HCT116 (cell line): ENCODE measurements at regions not wholly inside any gene's neighbourhood (a gene's known extent, or its start where the extent isn't known, plus 50 kb on each side); places are given as distances from the start of the nearest gene placed in this dataset.

Source experiments
- ATAC-seq: fragments of 200-7000 bp; cut with Tn5 transposase; 2 replicates; pipeline ENCODE4 v1.9.1; 2020; ENCODE audit warnings: mild to moderate bottlenecking, moderate library complexity
- BruUV-seq: library from RNA; stranded (reverse); fragments of 400-500 nt; replicated peaks from 2 replicates; lab custom pipeline; 2021; lab: Mats Ljungman, UMichigan
- CTCF ChIA-PET: fragments of 300-600 bp; sonication (Branson Sonifier 250); formaldehyde crosslinking; loops from one replicate; lab custom pipeline; 2021; ENCODE audit warnings: antibody characterized with exemption; lab: Charles Lee
- POLR2A ChIA-PET: fragments of 300-600, 350-600 bp; sonication (Branson Sonifier 250); formaldehyde crosslinking; loops from one replicate; lab custom pipeline; 2021; ENCODE audit warnings: antibody characterized with exemption; lab: Charles Lee
- RAD21 ChIA-PET, 2 experiments: fragments of 300-600 bp; sonication (Branson Sonifier 250); formaldehyde crosslinking; loops; one replicate each; lab custom pipeline; 2023; ENCODE audit warnings: low total read pairs in 2 of 2; ENCODE audit not compliant: uncharacterized antibody in 2 of 2, unreplicated experiment in 2 of 2, low non-redundant PET in 1 of 2; lab: Charles Lee
- DNase-seq: peaks from one replicate; pipeline ENCODE4 v3.0.0-alpha.2; 2010; ENCODE audit warnings: low read depth, low spot score
- H2AFZ ChIP-seq: fragments of 200-600 bp; shearing (Covaris generic), sonication (generic); 2 replicates; pipeline ENCODE4 v1.6.1; 2017; ENCODE audit warnings: low read depth, mixed run types, mixed read lengths, antibody characterized with exemption, low read length; ENCODE audit not compliant: poor library complexity, severe bottlenecking
- H3K27ac ChIP-seq: 2 replicates; pipeline ENCODE4 v1.5.1; 2012; ENCODE audit warnings: low read depth, low read length
- H3K27me3 ChIP-seq: fragments of 200-600 bp; sonication (generic); 2 replicates; pipeline ENCODE4 v1.6.1; 2016; ENCODE audit warnings: mixed run types, low read length, mixed read lengths; ENCODE audit not compliant: insufficient read depth
- H3K36me3 ChIP-seq, 2 experiments: fragments of 200-500 bp in 1 of 2; fragments of 200-600 bp in 1 of 2; sonication (Bioruptor generic) in 1 of 2; sonication (generic) in 1 of 2; 2 replicates each; pipeline versions ENCODE4 v1.5.1 to v1.6.1; 2014 to 2016; ENCODE audit warnings: low read length in 2 of 2, inconsistent platforms in 1 of 2, mixed read lengths in 1 of 2, mixed run types in 1 of 2; ENCODE audit not compliant: insufficient read depth in 2 of 2, control insufficient read depth in 1 of 2
- H3K4me1 ChIP-seq, 2 experiments: fragments of 200-600 bp in 1 of 2; sonication (generic) in 1 of 2; 2 replicates each; pipeline versions ENCODE4 v1.5.1 to v1.6.1; 2012 to 2017; ENCODE audit warnings: low read length in 2 of 2, inconsistent platforms in 1 of 2, mild to moderate bottlenecking in 1 of 2, mixed read lengths in 1 of 2, mixed run types in 1 of 2, moderate library complexity in 1 of 2; ENCODE audit not compliant: insufficient read depth in 2 of 2, control insufficient read depth in 1 of 2
- H3K4me2 ChIP-seq: fragments of 200-600 bp; sonication (generic); 2 replicates; pipeline ENCODE4 v1.6.1; 2017; ENCODE audit warnings: mixed run types, low read length, mixed read lengths
- H3K4me3 ChIP-seq, 2 experiments: fragments of 200-600 bp in 1 of 2; sonication (generic) in 1 of 2; replicated peaks in 1 of 2; 2 replicates each; pipeline ENCODE4 v1.5.1; 2011 to 2016; ENCODE audit warnings: low read length in 2 of 2, control low read depth in 1 of 2, low read depth in 1 of 2, mild to moderate bottlenecking in 1 of 2, mixed read lengths in 1 of 2, mixed run types in 1 of 2
- H3K79me2 ChIP-seq: fragments of 200-600 bp; sonication (generic); 2 replicates; pipeline ENCODE4 v1.6.1; 2017; ENCODE audit warnings: mild to moderate bottlenecking, mixed run types, low read length, moderate library complexity, mixed read lengths; ENCODE audit not compliant: insufficient read depth
- H3K9ac ChIP-seq: fragments of 200-600 bp; sonication (generic); 2 replicates; pipeline ENCODE4 v1.6.1; 2016; ENCODE audit warnings: low read length, mixed read lengths
- H3K9me2 ChIP-seq: fragments of 200-600 bp; sonication (generic), shearing (Covaris generic); 2 replicates; pipeline ENCODE4 v1.6.1; 2017; ENCODE audit warnings: mixed run types, mild to moderate bottlenecking, moderate library complexity; ENCODE audit not compliant: insufficient read depth
- H3K9me3 ChIP-seq, 2 experiments: fragments of 200-500 bp in 1 of 2; fragments of 200-600 bp in 1 of 2; sonication (Bioruptor generic) in 1 of 2; sonication (generic) in 1 of 2; 2 replicates each; pipeline ENCODE4 v1.6.1; 2014 to 2017; ENCODE audit warnings: low read length in 2 of 2, mixed read lengths in 2 of 2, inconsistent platforms in 1 of 2, low read depth in 1 of 2, mild to moderate bottlenecking in 1 of 2, mixed run types in 1 of 2, moderate library complexity in 1 of 2; ENCODE audit not compliant: control insufficient read depth in 1 of 2, insufficient read depth in 1 of 2
- H4K20me1 ChIP-seq: fragments of 200-600 bp; sonication (generic), shearing (Covaris generic); 2 replicates; pipeline ENCODE4 v1.6.1; 2017; ENCODE audit warnings: mixed run types, mild to moderate bottlenecking, moderate library complexity; ENCODE audit not compliant: insufficient read depth
- ATF3 ChIP-seq: IDR thresholded peaks from 2 replicates; pipeline ENCODE4 v1.6.1; 2012
- CBX3 ChIP-seq: IDR thresholded peaks from 2 replicates; pipeline ENCODE4 v1.6.1; 2012; ENCODE audit warnings: low read depth
- CEBPB ChIP-seq: IDR thresholded peaks from 2 replicates; pipeline ENCODE4 v1.6.1; 2012; ENCODE audit warnings: low read depth
- CTCF ChIP-seq, 3 experiments: fragments of 200-600 bp in 1 of 3; sonication (generic) in 1 of 3; IDR thresholded peaks in 2 of 3; conservative IDR thresholded peaks in 1 of 3; 2 replicates each; pipeline ENCODE4 v1.5.1; 2012 to 2017; ENCODE audit warnings: low read depth in 2 of 3, low read length in 2 of 3, antibody characterized with exemption in 1 of 3, borderline replicate concordance in 1 of 3, control low read depth in 1 of 3, mild to moderate bottlenecking in 1 of 3, mixed read lengths in 1 of 3, mixed run types in 1 of 3, moderate library complexity in 1 of 3; ENCODE audit not compliant: insufficient read depth in 1 of 3
- EGR1 ChIP-seq: IDR thresholded peaks from 2 replicates; pipeline ENCODE4 v1.6.1; 2012; ENCODE audit warnings: low read depth
- POLR2A ChIP-seq: IDR thresholded peaks from 2 replicates; pipeline ENCODE4 v1.7.0; 2011; ENCODE audit warnings: borderline replicate concordance; ENCODE audit not compliant: insufficient read depth, insufficient read length; ENCODE audit errors: extremely low read depth
- POLR2AphosphoS5 ChIP-seq: IDR thresholded peaks from 2 replicates; pipeline ENCODE4 v1.6.1; 2011; ENCODE audit warnings: mild to moderate bottlenecking, low read depth, low read length, moderate library complexity
- REST ChIP-seq: IDR thresholded peaks from 2 replicates; pipeline ENCODE4 v1.6.1; 2012; ENCODE audit warnings: low read depth
- SIN3A ChIP-seq: IDR thresholded peaks from 2 replicates; pipeline ENCODE4 v1.6.1; 2012; ENCODE audit warnings: low read depth
- SRF ChIP-seq: IDR thresholded peaks from 2 replicates; pipeline ENCODE4 v1.6.1; 2012; ENCODE audit warnings: low read depth
- YY1 ChIP-seq: IDR thresholded peaks from 2 replicates; pipeline ENCODE4 v1.6.1; 2011; ENCODE audit warnings: low read length, low read depth, moderate library complexity, mild to moderate bottlenecking; ENCODE audit not compliant: insufficient replicate concordance; ENCODE audit errors: extremely low read depth
- ZFX ChIP-seq: fragments of 450-650 bp; IDR thresholded peaks from 2 replicates; pipeline ENCODE4 v1.6.1; 2017
- intact Hi-C: fragments of 100-400 bp; cut with micrococcal nuclease; formaldehyde crosslinking; loops from 2 replicates; pipeline ENCODE4 v1.10.0; 2022

GRCh38 chr10:130864961-130865818 lies 446.3 kb downstream of the TCERG1L start:
- no peaks in the 10 kb centered on the region for H3K36me3 ChIP-seq
- no peak overlapping the region for H3K27ac ChIP-seq
- POLR2A ChIA-PET, result no interaction called here
- BruUV-seq, result no TSS peak
- H3K9me3 ChIP-seq, result no peaks in the 10 kb centered on the region
- no peaks in the 10 kb centered on the region for H3K9me2 ChIP-seq
- H3K27me3 ChIP-seq, result no peaks in the 10 kb centered on the region
- no peak overlapping the region for H3K9ac ChIP-seq
- TF ChIP-seq CTCF (IDR thresholded peaks at IDR 0.05 in 2 of 3, conservative IDR thresholded peaks at IDR 0.05 in 1 of 3; ENCODE audit: borderline replicate concordance in 1 of 3, insufficient read depth in 1 of 3, low read depth in 2 of 3, low read length in 2 of 3), result no peak
- no peak for TF ChIP-seq YY1
- TF ChIP-seq, all 23 proteins: peak for 0
- no peak overlapping the region for H3K4me2 ChIP-seq
- ChIA-PET RAD21 (no interaction called here), CTCF (no interaction called here)
- H3K4me1 ChIP-seq, result no peaks in the 10 kb centered on the region
- H3K4me3 ChIP-seq, result no peak overlapping the region
- no peaks in the 10 kb centered on the region for H4K20me1 ChIP-seq
- H3K79me2 ChIP-seq, result no peaks in the 10 kb centered on the region
- ATAC-seq (no peak), DNase-seq (no peak)
- intact Hi-C loops, result no loop called here
- no peak overlapping the region for H2AFZ ChIP-seq

GRCh38 chr10:130866857-130867256 lies 444.7 kb downstream of the TCERG1L start:
- Histone ChIP-seq H3K9me2 (no peaks in the 10 kb centered on the region), H3K9ac (no peak overlapping the region), H3K36me3 (no peaks in the 10 kb centered on the region), H3K9me3 (no peaks in the 10 kb centered on the region), H4K20me1 (no peaks in the 10 kb centered on the region), H3K27me3 (no peaks in the 10 kb centered on the region), H3K4me2 (no peak overlapping the region), H3K4me1 (no peaks in the 10 kb centered on the region), H3K79me2 (no peaks in the 10 kb centered on the region), H2AFZ (no peak overlapping the region), H3K4me3 (no peak overlapping the region), H3K27ac (no peak overlapping the region)
- no peak for ATAC-seq
- DNase-seq, result no peak
- ChIA-PET CTCF (no interaction called here), RAD21 (no interaction called here), POLR2A (no interaction called here)
- BruUV-seq, result no TSS peak
- intact Hi-C loops, result no loop called here
- TF ChIP-seq POLR2A (no peak), SIN3A (no peak), ZFX (no peak), CBX3 (no peak), CEBPB (no peak), EGR1 (no peak), REST (no peak), SRF (no peak), POLR2AphosphoS5 (no peak), ATF3 (no peak)
